ENCODE measurements at regions not wholly inside any gene's neighbourhood (a gene's known extent, or its start where the extent isn't known, plus 50 kb on each side); places are given as distances from the start of the nearest gene placed in this dataset.
"Not testable (repeated sequence)": the region's sequence is repeated elsewhere in the genome, so short reads cannot be mapped to it uniquely, and the experiment has no call there.

DNA sequence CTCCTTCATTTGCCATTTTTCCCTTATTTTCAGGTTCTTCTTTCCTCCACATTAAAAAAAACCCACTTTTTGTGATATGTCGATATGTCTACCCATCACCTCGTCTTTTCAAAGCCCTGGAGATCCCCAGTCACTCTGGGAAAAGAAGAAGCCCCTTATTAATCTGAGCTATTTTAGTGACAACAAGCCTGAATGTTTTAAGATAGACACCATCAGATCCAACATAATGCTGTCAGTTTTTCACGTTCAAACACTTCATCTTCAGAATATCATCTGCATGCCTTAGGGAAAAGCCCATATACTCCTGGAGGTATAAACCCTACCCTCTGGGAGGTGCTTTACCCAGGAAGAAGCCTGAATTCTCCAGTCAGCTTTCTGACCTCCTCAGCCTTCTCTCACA is 464.0 kb upstream of the CDH4 start:
- DNase-seq: no peak

- DNase-seq: no peak
Measured at GRCh38 chr20:60789399-60789798, 462.7 kb upstream of the CDH4 start.

DNA sequence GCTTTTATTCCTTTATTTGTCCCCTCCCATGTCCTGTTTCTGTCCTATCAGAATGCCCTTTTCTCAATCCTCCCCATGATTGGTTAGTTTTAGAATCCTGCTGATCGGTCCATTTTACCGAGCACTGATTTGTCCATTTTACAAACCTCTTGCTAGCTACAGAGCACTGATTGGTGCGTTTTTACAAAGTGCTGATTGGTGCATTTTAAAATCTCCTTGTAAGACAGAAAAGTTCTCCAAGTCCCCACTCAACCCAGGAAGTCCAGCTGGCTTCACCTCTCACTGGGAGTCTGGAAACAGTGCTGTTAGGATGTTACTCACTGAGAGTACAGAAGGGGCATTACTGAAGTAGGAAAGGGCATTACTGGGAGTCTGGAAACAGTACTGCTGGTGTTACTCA is 461.7 kb upstream of the CDH4 start:
- not testable (repeated sequence) for DNase-seq

GRCh38 chr20:60791823-60792222 is 460.2 kb upstream of the CDH4 start:
- DNase-seq: no peak

- DNase-seq: no peak
Measured at GRCh38 chr20:60792941-60793340, 459.1 kb upstream of the CDH4 start.

DNA sequence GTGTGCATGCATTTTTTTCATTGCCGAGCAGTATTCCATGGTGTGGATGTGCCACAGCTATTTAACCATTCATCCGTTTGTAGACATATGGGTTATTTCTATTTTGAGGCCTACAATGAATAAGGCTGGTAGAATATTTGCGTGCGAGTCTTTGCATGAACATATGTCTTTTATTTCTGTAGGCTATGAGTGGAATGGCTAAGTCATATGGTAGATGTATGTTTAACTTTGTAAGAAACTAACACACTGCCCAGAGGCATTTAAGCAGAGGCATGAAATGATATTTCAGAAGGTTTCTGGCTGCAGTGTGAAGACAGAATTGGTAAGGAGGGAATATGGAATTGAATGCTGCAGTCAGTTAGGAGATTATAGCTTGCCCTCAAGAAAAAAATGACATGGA is 457.4 kb upstream of the CDH4 start:
- DNase-seq: no peak

GRCh38 chr20:60795651-60796050 is 456.4 kb upstream of the CDH4 start:
- no peak for DNase-seq

DNA sequence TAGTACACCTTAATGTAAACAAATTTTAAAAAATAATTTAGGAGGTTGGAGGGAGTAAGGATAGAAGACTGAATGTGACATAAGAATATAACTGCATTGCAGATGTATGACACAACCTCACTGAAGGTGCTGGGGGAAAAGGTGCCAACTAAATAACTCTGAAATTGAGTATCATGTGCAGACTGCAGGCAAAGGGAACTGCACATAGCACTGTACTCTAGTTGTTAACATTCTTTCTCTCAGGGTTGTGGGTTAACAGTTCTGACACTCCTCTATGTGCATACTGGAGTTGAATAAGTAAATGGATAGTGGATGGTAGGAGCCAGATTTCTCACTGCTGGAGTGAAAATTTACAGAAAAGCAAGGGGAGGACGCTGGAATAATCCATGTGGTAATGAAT is 451.9 kb upstream of the CDH4 start:
- no peak for DNase-seq

GRCh38 chr20:60802676-60803075 is 449.4 kb upstream of the CDH4 start:
- DNase-seq: no peak

DNA sequence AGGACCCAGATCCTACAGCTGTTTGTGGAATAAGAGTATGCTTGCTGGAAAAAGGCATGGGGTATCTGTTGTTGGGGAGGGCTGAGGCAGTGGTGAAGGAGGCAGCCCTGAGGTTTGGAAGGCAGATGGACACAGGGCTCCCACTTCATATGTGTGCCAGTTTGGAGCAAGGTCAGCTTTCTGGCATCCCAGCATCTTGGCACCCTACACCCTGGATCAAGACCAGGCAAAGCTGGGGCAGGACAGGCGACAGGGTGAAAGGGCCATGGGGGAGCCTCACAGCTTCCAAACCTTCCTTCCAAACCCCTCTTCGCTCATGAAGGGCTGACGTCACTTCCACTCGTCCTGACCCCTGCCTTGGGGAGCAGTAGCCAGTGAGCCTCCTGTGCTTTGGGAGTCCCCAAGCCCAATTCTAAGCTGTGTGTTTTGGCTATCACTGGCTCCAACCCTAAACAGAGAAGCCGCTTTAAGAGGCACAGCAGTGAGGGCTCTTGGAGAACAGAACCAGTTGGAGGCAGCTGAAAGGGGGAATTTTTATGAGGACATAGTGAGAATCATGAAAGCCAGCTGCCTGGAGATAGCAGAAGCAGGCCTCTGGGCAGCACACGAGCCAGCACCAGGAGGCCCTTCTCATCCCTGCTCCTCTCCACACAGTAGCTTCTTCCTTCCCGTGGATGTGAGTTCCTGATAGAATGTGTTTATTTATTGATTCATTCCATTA is 448.6 kb upstream of the CDH4 start:
- no peak for DNase-seq

GRCh38 chr20:60804240-60804917 is 447.7 kb upstream of the CDH4 start:
- DNase-seq: no peak

- no peak for DNase-seq
Measured at GRCh38 chr20:60804918-60805630, 447.0 kb upstream of the CDH4 start.

GRCh38 chr20:60806354-60806753 is 445.7 kb upstream of the CDH4 start:
- no peak for DNase-seq

DNA sequence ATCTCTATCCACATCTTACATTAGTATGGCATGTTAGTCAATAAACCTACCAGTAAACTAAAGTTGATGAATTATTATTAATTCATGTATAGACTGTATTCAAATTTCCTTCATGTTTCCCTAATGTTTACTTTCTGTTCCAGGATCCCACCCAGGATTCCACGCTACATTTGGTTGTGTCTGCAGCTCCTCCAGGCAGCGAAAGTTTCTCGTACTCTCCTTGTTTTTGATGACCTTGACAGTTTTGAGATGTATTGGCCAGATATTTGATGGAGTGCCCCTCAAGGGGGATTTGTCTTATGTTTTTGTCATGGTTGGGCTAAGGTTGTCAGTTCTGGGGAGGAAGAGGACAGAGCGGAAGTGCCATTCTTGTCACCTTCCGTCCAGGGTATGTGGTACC is 445.2 kb upstream of the CDH4 start:
- DNase-seq: no peak

DNA sequence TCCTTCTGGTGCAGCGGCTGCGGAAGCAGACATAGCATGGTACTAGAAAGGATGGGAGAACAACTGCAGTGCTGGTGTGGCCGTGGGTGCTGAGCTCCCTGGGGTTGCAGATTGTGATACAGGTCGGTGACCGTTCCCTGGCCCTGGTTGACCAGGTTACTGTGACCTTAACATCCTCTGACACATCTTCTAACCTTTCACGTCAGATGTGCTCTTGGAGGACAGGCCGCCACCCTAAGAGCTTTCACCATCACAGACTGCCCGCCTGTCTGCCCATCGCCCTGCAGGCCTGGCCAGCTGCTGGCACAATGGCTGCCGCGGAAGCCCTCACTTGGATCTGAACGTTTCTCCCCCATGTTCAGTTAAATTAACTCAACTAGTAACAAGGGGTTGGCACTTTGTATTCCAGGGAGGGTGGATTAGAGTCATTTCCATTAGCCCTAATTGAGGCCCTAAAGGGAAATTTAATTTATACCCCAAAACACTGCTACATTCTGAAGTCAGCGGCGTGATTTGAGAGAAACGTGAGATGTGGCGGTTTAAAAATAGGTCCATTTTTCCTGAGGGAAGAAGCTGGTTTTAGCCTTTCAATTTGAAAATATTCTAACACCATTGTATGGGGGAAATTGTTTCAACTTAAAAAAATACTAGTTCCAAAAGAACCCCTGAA is 443.9 kb upstream of the CDH4 start:
- no peak for DNase-seq

DNA sequence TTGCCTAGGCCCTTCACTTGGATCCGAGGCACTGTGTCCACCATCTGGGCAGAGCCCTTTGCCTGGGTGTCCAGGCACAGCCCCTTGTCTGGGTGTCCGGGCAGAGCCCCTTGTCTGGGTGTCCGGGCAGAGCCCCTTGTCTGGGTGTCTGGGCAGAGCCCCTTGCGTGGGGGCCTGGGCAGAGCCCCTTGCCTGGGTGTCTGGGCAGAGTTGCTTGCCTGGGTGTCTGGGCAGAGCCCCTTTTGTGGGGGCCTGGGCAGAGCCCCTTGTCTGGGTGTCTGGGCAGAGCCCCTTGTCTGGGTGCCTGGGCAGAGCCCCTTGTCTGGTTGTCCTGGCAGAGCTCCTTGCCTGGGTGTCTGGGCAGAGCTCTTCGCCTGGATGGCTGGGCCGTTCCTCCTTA is 443.4 kb upstream of the CDH4 start:
- no peak for DNase-seq

- DNase-seq: no peak
Measured at GRCh38 chr20:60810561-60810960, 441.5 kb upstream of the CDH4 start.

DNA sequence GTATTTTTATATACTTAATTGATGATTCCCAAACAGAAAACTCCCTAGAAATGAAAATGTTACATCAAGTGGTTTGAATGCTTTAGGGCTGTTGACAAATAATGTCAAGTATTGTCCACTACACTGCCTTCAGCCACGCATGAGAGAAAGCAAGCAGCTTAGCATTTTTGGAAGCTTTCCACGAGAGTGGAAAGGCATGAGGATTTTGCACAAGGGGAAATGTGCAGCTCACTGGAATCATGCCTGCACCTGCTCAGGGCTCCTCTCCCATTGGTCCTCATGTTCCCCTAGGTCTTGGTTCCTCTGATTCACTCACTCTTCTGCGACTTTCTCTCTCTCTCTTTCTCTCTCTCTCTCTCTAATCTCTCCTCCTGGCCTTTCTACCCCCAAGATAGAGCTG is 439.5 kb upstream of the CDH4 start:
- no peak for DNase-seq

DNA sequence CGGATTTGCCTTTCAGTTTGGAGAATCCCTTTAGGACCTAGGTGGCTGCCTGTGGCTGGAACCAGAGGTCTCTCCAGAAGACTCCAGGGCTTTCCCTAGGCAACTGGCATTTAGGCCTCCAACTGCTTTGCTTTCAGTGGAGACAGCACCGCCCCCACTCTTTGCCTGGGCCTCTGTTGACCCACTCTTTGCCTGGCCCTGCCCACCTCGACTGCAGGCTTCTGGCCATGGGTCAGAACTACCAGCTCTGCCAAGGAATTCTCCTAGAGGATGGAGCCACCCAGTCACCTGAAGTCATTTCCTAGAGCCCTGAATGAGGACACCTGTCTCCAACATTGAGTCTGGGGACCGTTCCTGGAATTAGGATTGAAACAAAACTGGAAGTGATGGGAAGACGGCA is 439.0 kb upstream of the CDH4 start:
- no peak for DNase-seq

- no peak for DNase-seq
Measured at GRCh38 chr20:60815656-60816055, 436.4 kb upstream of the CDH4 start.

- DNase-seq: no peak
Measured at GRCh38 chr20:60816901-60817300, 435.2 kb upstream of the CDH4 start.

DNA sequence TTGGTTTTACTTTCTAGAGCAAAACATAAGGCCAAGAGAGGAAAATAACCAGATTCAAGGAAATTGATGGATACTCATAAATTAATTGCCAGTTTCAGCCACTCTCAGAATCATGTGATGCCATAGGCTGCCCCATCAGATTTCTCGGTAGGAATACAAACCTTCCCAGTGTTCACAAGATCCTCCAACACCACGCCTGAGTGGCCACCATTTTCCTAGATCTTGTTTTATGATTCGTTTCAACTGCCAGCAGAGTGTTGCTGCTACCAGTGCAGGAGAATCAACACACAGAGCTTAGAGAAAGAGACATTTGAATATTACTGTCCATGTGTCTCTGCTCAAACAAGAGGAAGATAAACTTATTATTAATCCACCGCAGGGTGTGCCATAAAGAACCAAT is 434.2 kb upstream of the CDH4 start:
- no peak for DNase-seq

GRCh38 chr20:60819511-60819910 is 432.6 kb upstream of the CDH4 start:
- no peak for DNase-seq

DNA sequence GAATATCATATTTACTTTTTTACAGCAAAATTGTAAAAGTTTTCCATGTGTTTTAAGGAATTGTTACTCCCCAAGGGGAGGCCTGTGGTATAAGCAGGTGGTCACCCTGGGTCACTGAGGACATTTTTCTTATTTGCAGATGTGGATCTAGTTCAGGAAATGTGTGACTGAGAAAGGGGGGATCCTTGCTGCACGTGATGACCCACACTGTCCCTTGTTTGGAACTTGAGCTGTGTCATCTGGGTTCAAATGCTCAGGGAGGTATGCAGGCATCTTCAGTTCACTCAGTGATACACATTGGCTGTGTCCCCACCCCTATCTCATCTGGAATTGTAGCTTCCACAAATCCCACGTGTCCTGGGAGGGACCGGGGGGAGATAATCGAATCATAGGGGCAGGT is 431.9 kb upstream of the CDH4 start:
- DNase-seq: no peak
